ENCODE measurements at regions not wholly inside any gene's neighbourhood (a gene's known extent, or its start where the extent isn't known, plus 50 kb on each side); places are given as distances from the start of the nearest gene placed in this dataset.

DNA sequence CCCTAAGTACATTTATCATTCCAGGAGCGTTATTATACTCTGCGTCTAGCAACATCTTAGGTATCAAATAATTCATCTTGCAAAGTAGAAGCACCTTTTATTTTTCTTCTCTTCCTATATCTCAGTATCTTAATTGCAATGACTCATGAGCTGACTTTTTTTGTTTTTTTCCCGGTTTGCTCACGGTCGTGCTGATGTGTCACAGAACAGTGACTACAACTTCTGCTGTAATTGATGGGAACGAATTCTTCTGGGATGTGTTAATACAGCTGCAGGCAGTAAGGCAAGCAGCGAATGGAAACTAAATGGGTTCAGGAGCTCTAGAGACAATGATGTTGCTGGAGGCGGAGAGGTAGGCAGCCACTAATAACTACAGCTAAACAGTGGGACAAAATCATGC is 89.8 kb upstream of the TMPRSS15 start:
- Histone ChIP-seq H3K9ac (ENCODE audit: insufficient read depth in 1 of 2, low read depth in 2 of 2, low read length in 2 of 2) (no peak overlapping the region), H3K27ac (ENCODE audit: extremely low read depth, low read depth, low read length) (no peak overlapping the region), H3K36me3 (ENCODE audit: control insufficient read depth, insufficient read depth, low read length) (no peaks in the 10 kb centered on the region), H3K9me1 (ENCODE audit: control insufficient read depth, insufficient read depth, low read length) (no peaks in the 10 kb centered on the region), H3K79me2 (ENCODE audit: control insufficient read depth, insufficient read depth, low read length) (no peaks in the 10 kb centered on the region), H4K20me1 (replicated peaks; ENCODE audit: control insufficient read depth, insufficient read depth, low read length) (no peaks in the 10 kb centered on the region), H3K4me1 (replicated peaks in 1 of 2; ENCODE audit: control insufficient read depth in 2 of 2, insufficient read depth in 2 of 2, low read length in 2 of 2) (no peaks in the 10 kb centered on the region), H2AFZ (ENCODE audit: low read depth, low read length) (no peak overlapping the region), H3K4me2 (ENCODE audit: insufficient read depth, low read length) (no peak overlapping the region), H3K27me3 (ENCODE audit: control insufficient read depth in 2 of 2, insufficient read depth in 2 of 2, low read length in 2 of 2) (no peaks in the 10 kb centered on the region), H3K9me3 (replicated peaks; ENCODE audit: control insufficient read depth, insufficient read depth, low read depth, low read length) (no peaks in the 10 kb centered on the region), H3K4me3 (no peak overlapping the region)
- CTCF ChIA-PET (ENCODE audit: low intra/inter-chr PET ratio): no interaction called here
- no TSS peak for BruUV-seq (replicated peaks)
- intact Hi-C loops (cut with micrococcal nuclease): no loop called here
- in situ Hi-C loops (cut with MboI): no loop called here
- WGBS (ENCODE audit: insufficient coverage, low coverage, missing lambda C conversion rate): under 1% methylated on average over 8 of the region's 8 CpGs
- POLR2A ChIA-PET: no interaction called here
- DNase-seq (ENCODE audit: extremely low read depth in 1 of 4, low spot score in 3 of 4): no peak
- no peak for ATAC-seq
- no peak for FAIRE-seq
- TF ChIP-seq, protein P1, sequence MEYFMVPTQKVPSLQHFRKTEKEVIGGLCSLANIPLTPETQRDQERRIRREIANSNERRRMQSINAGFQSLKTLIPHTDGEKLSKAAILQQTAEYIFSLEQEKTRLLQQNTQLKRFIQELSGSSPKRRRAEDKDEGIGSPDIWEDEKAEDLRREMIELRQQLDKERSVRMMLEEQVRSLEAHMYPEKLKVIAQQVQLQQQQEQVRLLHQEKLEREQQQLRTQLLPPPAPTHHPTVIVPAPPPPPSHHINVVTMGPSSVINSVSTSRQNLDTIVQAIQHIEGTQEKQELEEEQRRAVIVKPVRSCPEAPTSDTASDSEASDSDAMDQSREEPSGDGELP (CRISPR knock-in tag; IDR thresholded peaks at IDR 0.05; ENCODE audit: borderline replicate concordance): no peak
- TF ChIP-seq JUNB (CRISPR knock-in tag; conservative IDR thresholded peaks at IDR 0.05) (no peak), BCL6 (CRISPR knock-in tag; IDR thresholded peaks at IDR 0.05) (no peak), FIP1L1 (IDR thresholded peaks at IDR 0.05; ENCODE audit: low read depth, low read length, poor library complexity, severe bottlenecking) (no peak), FOSL1 (tag; conservative IDR thresholded peaks at IDR 0.05) (peak; percentile 48; the same call in 1 of the 2 replicates)

DNA sequence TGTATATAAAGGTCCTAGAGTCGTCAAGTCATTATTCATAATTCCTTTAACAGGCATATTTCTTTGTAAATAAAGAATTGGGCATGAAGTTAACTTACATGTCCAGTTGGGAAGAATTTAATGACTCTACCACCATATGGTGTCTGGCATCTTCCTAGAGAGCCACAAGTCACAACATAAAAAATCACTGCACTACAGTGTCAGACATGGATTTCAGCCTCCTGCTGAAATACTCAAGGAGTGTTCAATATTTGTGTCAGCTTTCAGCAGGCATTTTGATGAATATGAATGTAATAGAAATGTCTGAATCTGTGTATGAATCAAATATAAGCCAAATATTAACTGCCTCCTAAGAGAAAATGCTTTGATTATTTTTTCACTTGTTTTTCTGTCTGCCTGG is 91.9 kb upstream of the TMPRSS15 start:
- ChIA-PET POLR2A (no interaction called here), CTCF (ENCODE audit: low intra/inter-chr PET ratio) (no interaction called here)
- Histone ChIP-seq H3K4me3 (no peak overlapping the region), H3K9me1 (ENCODE audit: control insufficient read depth, insufficient read depth, low read length) (no peaks in the 10 kb centered on the region), H3K9ac (ENCODE audit: insufficient read depth in 1 of 2, low read depth in 2 of 2, low read length in 2 of 2) (no peak overlapping the region), H3K4me1 (replicated peaks in 1 of 2; ENCODE audit: control insufficient read depth in 2 of 2, insufficient read depth in 2 of 2, low read length in 2 of 2) (no peaks in the 10 kb centered on the region), H3K4me2 (ENCODE audit: insufficient read depth, low read length) (no peak overlapping the region), H3K9me3 (replicated peaks; ENCODE audit: control insufficient read depth, insufficient read depth, low read depth, low read length) (no peaks in the 10 kb centered on the region), H3K79me2 (ENCODE audit: control insufficient read depth, insufficient read depth, low read length) (no peaks in the 10 kb centered on the region), H3K36me3 (ENCODE audit: control insufficient read depth, insufficient read depth, low read length) (no peaks in the 10 kb centered on the region), H2AFZ (ENCODE audit: low read depth, low read length) (no peak overlapping the region), H4K20me1 (replicated peaks; ENCODE audit: control insufficient read depth, insufficient read depth, low read length) (no peaks in the 10 kb centered on the region), H3K27me3 (ENCODE audit: control insufficient read depth in 2 of 2, insufficient read depth in 2 of 2, low read length in 2 of 2) (no peaks in the 10 kb centered on the region), H3K27ac (ENCODE audit: extremely low read depth, low read depth, low read length) (no peak overlapping the region)
- in situ Hi-C loops (cut with MboI) (no loop called here), intact Hi-C loops (cut with micrococcal nuclease) (no loop called here)
- DNase-seq (ENCODE audit: extremely low read depth in 1 of 4, low spot score in 3 of 4) (no peak), ATAC-seq (no peak), FAIRE-seq (no peak)
- WGBS (ENCODE audit: insufficient coverage, low coverage, missing lambda C conversion rate): 0% methylated on average over 1 of the region's 1 CpG
- no TSS peak for BruUV-seq (replicated peaks)
- TF ChIP-seq ZNF785 (CRISPR knock-in tag; IDR thresholded peaks at IDR 0.05): no peak
- TF ChIP-seq ZBED1 (IDR thresholded peaks at IDR 0.05): no peak
- TF ChIP-seq ZNF707 (CRISPR knock-in tag; conservative IDR thresholded peaks at IDR 0.05): no peak
- no peak for TF ChIP-seq RHOXF2B (CRISPR knock-in tag; conservative IDR thresholded peaks at IDR 0.05)
- no peak for TF ChIP-seq ZNF232 (CRISPR knock-in tag; IDR thresholded peaks at IDR 0.05)
- TF ChIP-seq, protein P2, sequence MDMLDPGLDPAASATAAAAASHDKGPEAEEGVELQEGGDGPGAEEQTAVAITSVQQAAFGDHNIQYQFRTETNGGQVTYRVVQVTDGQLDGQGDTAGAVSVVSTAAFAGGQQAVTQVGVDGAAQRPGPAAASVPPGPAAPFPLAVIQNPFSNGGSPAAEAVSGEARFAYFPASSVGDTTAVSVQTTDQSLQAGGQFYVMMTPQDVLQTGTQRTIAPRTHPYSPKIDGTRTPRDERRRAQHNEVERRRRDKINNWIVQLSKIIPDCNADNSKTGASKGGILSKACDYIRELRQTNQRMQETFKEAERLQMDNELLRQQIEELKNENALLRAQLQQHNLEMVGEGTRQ (CRISPR knock-in tag; IDR thresholded peaks at IDR 0.05): no peak
- TF ChIP-seq MTF1 (CRISPR knock-in tag; IDR thresholded peaks at IDR 0.05; ENCODE audit: borderline replicate concordance): no peak
- TF ChIP-seq SIX5 (IDR thresholded peaks at IDR 0.05; ENCODE audit: borderline replicate concordance in 1 of 2, insufficient read depth in 1 of 2, low read depth in 1 of 2, low read length in 2 of 2): no peak
- TF ChIP-seq KLF13 (tag; IDR thresholded peaks at IDR 0.05; ENCODE audit: borderline replicate concordance, low read depth): no peak
- TF ChIP-seq NRF1 (conservative IDR thresholded peaks at IDR 0.05 in 1 of 2, IDR thresholded peaks at IDR 0.05 in 1 of 2): no peak
- TF ChIP-seq ZSCAN29 (IDR thresholded peaks at IDR 0.05): no peak
- no peak for TF ChIP-seq KDM5B (IDR thresholded peaks at IDR 0.05; ENCODE audit: insufficient replicate concordance, low read depth, low read length)

Measured in K562 (cell line).